GM12864 (cell line): ENCODE measurements at regions not wholly inside any gene's neighbourhood (a gene's known extent, or its start where the extent isn't known, plus 50 kb on each side); places are given as distances from the start of the nearest gene placed in this dataset.

ENCODE experiments used
- DNase-seq: peaks from one replicate; pipeline ENCODE4 v3.0.0-alpha.2; 2011; ENCODE audit warnings: low read depth
- H3K4me3 ChIP-seq: 2 replicates; pipeline ENCODE4 v1.5.1; 2011; ENCODE audit warnings: mild to moderate bottlenecking, low read depth, low read length, control low read depth
- TF ChIP-seq, protein P1 (sequence below): IDR thresholded peaks from 2 replicates; pipeline ENCODE4 v1.5.1; 2011; ENCODE audit warnings: low read depth, mild to moderate bottlenecking, moderate library complexity, low read length, control low read depth, inconsistent platforms; ENCODE audit errors: missing control alignments

DNA sequence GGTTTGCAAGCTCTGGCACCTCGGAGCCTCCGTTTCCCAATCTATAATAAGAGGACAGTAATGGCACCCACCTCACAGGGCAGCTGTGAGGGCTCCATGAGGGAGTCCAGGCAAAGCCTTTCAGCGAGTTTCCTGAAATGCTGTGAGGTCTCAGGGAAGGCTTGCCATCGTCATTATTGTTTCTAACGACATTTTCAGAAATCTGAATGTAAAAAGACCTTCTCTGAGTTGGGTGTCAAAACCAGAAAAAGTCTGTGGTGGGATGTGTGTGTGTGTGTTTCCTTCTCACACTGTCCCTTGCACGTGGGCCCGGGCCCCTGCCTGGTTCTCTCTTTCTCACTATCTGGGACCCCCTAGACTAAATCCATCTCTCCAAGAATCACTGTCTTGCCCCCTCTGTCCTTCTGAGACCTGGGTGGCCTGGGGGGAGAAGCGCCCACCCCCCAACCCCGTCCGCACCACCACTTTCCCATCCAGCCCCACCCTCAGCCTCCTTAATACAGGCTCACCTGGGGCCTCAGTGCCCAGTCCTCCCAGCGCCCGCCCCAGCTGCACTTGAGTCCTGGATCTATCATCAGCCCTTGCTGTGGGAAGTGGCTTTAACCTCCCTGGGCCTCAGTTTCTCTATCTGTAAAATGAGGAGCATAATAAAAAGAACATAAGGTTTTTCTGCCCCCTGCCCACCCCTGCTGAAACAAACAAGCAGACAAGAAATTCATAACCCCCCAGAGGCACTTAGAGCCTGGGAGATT lies 180.3 kb downstream of the C9orf50 start:
- DNase-seq: no peak
- no peak overlapping the region for H3K4me3 ChIP-seq
- TF ChIP-seq, protein P1, sequence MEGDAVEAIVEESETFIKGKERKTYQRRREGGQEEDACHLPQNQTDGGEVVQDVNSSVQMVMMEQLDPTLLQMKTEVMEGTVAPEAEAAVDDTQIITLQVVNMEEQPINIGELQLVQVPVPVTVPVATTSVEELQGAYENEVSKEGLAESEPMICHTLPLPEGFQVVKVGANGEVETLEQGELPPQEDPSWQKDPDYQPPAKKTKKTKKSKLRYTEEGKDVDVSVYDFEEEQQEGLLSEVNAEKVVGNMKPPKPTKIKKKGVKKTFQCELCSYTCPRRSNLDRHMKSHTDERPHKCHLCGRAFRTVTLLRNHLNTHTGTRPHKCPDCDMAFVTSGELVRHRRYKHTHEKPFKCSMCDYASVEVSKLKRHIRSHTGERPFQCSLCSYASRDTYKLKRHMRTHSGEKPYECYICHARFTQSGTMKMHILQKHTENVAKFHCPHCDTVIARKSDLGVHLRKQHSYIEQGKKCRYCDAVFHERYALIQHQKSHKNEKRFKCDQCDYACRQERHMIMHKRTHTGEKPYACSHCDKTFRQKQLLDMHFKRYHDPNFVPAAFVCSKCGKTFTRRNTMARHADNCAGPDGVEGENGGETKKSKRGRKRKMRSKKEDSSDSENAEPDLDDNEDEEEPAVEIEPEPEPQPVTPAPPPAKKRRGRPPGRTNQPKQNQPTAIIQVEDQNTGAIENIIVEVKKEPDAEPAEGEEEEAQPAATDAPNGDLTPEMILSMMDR: no peak

DNA sequence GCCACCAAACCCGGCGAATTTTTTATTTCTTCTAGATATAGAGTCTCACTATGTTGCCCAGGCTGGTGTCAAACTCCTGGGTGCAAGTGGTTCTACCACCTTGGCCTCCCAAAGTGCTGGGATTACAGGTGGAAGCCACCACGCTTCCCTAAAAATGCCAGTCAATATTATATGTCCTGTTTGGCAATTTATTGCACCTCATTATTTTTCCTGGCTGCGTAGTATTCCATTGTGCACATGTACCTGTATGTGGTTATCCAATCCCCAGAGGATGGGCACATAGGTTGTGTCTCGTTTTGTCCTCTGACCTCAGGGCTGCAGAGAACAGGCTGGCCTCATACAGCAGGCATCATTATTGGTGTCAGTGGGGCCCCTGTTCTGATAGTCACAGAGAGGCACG lies 181.7 kb downstream of the C9orf50 start:
- no peak for DNase-seq
- TF ChIP-seq, protein P1: no peak
- no peak overlapping the region for H3K4me3 ChIP-seq

DNA sequence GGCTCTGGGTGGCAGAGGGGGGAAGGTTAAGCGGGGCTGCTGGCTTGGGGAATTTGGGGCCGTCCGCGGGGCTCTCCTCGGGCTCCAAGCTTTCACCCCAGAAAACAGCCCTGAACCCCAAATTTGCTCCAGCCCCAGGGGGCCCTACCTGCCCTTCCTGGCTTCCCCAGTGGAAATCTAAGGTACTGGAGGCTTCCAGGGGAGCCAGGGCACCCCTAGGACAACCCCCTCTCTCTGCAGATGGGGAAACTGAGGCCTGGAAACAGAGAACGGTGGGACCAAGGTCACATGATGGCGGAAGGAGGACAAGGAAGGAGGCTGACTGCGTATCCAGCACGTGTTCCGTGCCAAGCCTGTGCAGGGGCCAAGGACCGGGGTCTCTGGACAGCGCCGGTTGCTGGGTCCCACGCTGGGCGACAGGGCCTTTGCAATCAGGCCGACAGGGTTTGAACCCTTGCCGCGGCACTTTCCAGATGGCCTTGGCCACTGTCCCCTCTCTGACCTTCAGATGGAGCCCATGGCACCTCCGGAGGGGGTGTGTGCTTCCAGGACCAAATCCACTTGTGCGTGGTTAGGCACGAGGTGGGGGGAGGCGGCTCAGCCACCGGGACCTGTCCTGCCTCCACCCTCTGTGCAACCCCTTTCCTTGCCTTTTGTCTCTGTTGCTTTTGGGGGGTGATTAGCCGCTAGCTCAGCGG lies 183.1 kb downstream of the C9orf50 start:
- no peak overlapping the region for H3K4me3 ChIP-seq
- no peak for DNase-seq
- TF ChIP-seq, protein P1: no peak

DNA sequence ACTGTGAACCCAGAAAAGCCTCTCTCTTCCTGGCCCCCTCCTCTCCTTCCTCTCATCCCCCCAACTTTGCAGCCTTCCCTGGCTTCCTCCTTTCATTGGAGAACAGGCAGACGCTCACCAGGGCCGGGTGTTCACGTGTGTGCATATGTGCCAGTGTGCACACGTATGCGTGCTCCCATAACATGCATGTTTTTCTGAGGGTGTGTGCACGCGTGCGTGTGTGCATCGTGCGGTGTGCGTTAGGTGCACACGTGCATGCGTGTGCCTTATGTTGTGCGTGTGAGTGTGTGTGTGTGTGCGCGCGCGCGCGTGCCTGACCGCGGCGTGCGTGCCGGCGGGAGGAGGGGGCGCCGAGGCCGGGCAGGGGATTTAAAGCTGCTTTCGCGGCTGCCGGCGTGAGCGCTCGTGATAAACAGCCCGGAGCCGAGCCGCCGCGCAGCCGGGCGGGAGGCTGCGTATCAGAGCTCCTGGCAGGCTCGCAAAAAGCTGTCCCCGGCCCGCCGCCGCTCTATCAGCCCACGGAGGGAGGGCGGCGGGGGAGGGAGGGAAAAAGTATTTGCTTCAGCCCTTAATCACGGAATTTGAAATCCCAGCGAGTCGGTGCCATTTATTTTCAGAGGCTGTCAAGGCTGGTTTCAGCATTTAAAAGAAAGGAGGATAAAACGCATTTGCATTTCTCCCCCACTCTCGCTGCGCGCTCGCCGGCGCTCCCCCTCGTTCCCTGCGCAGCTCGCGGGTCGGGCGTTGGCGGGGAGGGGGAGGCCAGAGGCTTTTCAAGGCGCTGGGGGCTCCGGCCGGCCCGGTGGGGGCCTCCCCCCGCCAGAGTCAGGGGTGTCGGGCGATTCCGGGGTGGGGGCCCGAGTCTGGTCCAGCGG lies 183.9 kb downstream of the C9orf50 start:
- TF ChIP-seq, protein P1: no peak
- DNase-seq: no peak
- no peak overlapping the region for H3K4me3 ChIP-seq

DNA sequence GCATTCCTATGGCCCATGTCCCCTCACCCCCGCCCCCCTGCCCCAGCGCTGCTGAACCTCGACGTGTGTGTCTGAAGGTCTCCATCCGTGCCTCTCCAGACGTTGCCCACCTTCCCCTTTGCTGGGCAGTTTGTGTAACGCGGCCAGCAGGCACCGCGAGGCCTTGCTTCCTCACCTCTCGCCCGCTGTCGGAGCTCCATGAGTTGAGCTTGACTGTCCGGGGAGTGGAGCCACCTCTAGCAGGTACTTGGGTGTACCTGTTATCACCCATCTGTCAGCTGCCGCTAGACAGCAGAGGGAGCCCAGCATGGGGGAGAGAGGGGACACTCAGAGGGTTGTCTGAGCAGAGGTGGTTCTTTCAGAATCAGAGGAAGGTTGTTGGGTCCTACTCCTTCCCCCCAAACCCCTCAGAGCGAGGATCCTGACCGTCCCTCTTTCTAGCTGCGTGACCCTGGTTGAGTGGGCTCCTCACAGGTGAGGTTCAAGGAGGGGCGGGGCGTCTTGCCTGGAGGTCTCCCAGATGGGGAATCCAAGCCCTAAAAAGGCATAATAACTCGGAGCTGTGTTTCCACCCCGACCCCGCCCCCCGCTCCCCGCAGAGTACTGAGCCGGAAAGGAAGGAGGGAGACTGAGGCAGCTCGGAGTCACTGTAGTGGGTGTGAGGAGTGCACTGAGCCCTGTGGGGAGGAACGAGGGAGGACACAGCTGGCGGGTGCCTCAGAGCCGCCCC lies 184.7 kb downstream of the C9orf50 start:
- no peak overlapping the region for H3K4me3 ChIP-seq
- DNase-seq: no peak
- TF ChIP-seq, protein P1: no peak

DNA sequence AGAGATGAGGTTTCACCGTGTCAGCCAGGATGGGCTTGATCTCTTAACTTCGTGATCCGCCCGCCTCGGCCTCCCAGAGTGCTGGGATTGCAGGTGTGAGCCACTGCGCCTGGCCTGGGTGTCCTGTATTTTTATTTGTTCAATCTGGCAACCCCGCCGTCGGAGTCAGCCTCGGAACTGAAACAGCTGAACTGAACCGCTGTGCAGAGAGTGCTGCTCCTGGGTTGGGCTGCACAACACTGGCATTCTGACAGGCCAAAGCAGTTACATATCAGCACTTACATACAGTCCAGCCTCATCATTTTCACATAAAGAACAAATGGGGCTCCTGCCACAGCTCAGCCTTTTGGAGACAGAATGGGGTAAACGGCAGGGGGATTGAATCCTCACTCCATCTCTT lies 185.6 kb downstream of the C9orf50 start:
- H3K4me3 ChIP-seq: no peak overlapping the region
- TF ChIP-seq, protein P1: no peak
- DNase-seq: no peak
